ENCODE measurements at regions not wholly inside any gene's neighbourhood (a gene's known extent, or its start where the extent isn't known, plus 50 kb on each side); places are given as distances from the start of the nearest gene placed in this dataset.

- Histone ChIP-seq H3K4me3 (ENCODE audit: low read depth, low read length) (no peak overlapping the region), H3K4me1 (no peaks in the 10 kb centered on the region), H3K9me3 (peaks cover 3% of the 10 kb centered on the region; the same call in 1 of the 2 replicates), H3K36me3 (ENCODE audit: control insufficient read depth, insufficient read depth, low read length) (no peaks in the 10 kb centered on the region), H3K27me3 (replicated peaks; ENCODE audit: control insufficient read depth, insufficient read depth, low read length) (no peaks in the 10 kb centered on the region)
- no peak for DNase-seq
- Mint-ChIP-seq H3K27me3 (ENCODE audit: insufficient read depth, unreplicated experiment) (peaks cover 4% of the 10 kb centered on the region), H3K4me3 (ENCODE audit: unreplicated experiment) (no peak overlapping the region), H3K9me3 (ENCODE audit: unreplicated experiment) (peaks cover 24% of the 10 kb centered on the region), H3K27ac (ENCODE audit: unreplicated experiment) (no peak overlapping the region), H3K36me3 (ENCODE audit: insufficient read depth, unreplicated experiment) (no peaks in the 10 kb centered on the region), H3K4me1 (ENCODE audit: low read depth, unreplicated experiment) (peaks cover 6% of the 10 kb centered on the region)
- no TSS peak for BruUV-seq (replicated peaks)
- ChIA-PET POLR2A (no interaction called here), CTCF (no interaction called here)
- intact Hi-C loops (cut with micrococcal nuclease; ENCODE audit: unreplicated experiment), result no loop called here
- TF ChIP-seq CTCF (IDR thresholded peaks at IDR 0.05; ENCODE audit: insufficient read depth in 1 of 2, low read depth in 1 of 2, low read length in 1 of 2, severe bottlenecking in 1 of 2, unreplicated experiment in 1 of 2), result no peak
Measured at GRCh38 chr3:30962493-30962892, 68.0 kb upstream of the GADL1 start.

- no peak overlapping the region for H3K4me3 Mint-ChIP-seq (ENCODE audit: unreplicated experiment)
- Histone ChIP-seq H3K27me3 (replicated peaks; ENCODE audit: control insufficient read depth, insufficient read depth, low read length) (no peaks in the 10 kb centered on the region), H3K4me3 (ENCODE audit: low read depth, low read length) (no peak overlapping the region), H3K9me3 (peaks cover 3% of the 10 kb centered on the region; the same call in 1 of the 2 replicates), H3K4me1 (no peaks in the 10 kb centered on the region), H3K36me3 (ENCODE audit: control insufficient read depth, insufficient read depth, low read length) (no peaks in the 10 kb centered on the region)
- no peak overlapping the region for H3K27ac Mint-ChIP-seq (ENCODE audit: unreplicated experiment)
- no peak for TF ChIP-seq CTCF (IDR thresholded peaks at IDR 0.05; ENCODE audit: insufficient read depth in 1 of 2, low read depth in 1 of 2, low read length in 1 of 2, severe bottlenecking in 1 of 2, unreplicated experiment in 1 of 2)
- intact Hi-C loops (cut with micrococcal nuclease; ENCODE audit: unreplicated experiment), result no loop called here
- H3K27me3 Mint-ChIP-seq (ENCODE audit: insufficient read depth, unreplicated experiment), result peaks cover 4% of the 10 kb centered on the region
- H3K36me3 Mint-ChIP-seq (ENCODE audit: insufficient read depth, unreplicated experiment), result no peaks in the 10 kb centered on the region
- ChIA-PET CTCF (no interaction called here), POLR2A (no interaction called here)
- H3K4me1 Mint-ChIP-seq (ENCODE audit: low read depth, unreplicated experiment), result peaks cover 6% of the 10 kb centered on the region
- peaks cover 16% of the 10 kb centered on the region for H3K9me3 Mint-ChIP-seq (ENCODE audit: unreplicated experiment)
- no TSS peak for BruUV-seq (replicated peaks)
- no peak for DNase-seq
Measured at GRCh38 chr3:30963223-30963722, 68.8 kb upstream of the GADL1 start.

- Mint-ChIP-seq H3K4me1 (ENCODE audit: low read depth, unreplicated experiment) (peaks cover 6% of the 10 kb centered on the region), H3K27ac (ENCODE audit: unreplicated experiment) (no peak overlapping the region), H3K36me3 (ENCODE audit: insufficient read depth, unreplicated experiment) (no peaks in the 10 kb centered on the region), H3K27me3 (ENCODE audit: insufficient read depth, unreplicated experiment) (peaks cover 4% of the 10 kb centered on the region), H3K4me3 (ENCODE audit: unreplicated experiment) (no peak overlapping the region), H3K9me3 (ENCODE audit: unreplicated experiment) (peaks cover 10% of the 10 kb centered on the region)
- intact Hi-C loops (cut with micrococcal nuclease; ENCODE audit: unreplicated experiment), result no loop called here
- no peak for DNase-seq
- Histone ChIP-seq H3K4me3 (ENCODE audit: low read depth, low read length) (no peak overlapping the region), H3K4me1 (no peaks in the 10 kb centered on the region), H3K36me3 (ENCODE audit: control insufficient read depth, insufficient read depth, low read length) (no peaks in the 10 kb centered on the region), H3K27me3 (replicated peaks; ENCODE audit: control insufficient read depth, insufficient read depth, low read length) (no peaks in the 10 kb centered on the region), H3K9me3 (no peaks in the 10 kb centered on the region)
- TF ChIP-seq CTCF (IDR thresholded peaks at IDR 0.05; ENCODE audit: insufficient read depth in 1 of 2, low read depth in 1 of 2, low read length in 1 of 2, severe bottlenecking in 1 of 2, unreplicated experiment in 1 of 2), result no peak
- ChIA-PET POLR2A (no interaction called here), CTCF (no interaction called here)
- BruUV-seq (replicated peaks), result no TSS peak
Measured at GRCh38 chr3:30964612-30965011, 70.2 kb upstream of the GADL1 start.
